Uterus (tissue), 2 donors: ENCODE measurements at regions not wholly inside any gene's neighbourhood (a gene's known extent, or its start where the extent isn't known, plus 50 kb on each side); places are given as distances from the start of the nearest gene placed in this dataset.

ENCODE experiments used
- CTCF ChIP-seq, 4 experiments: fragments of 200-600 bp in 2 of 4; fragments of 450-650 bp in 2 of 4; sonication (generic) in 2 of 4; IDR thresholded peaks; one replicate each; pipeline ENCODE4 v1.5.1; 2016 to 2019; ENCODE audit warnings: antibody characterized with exemption in 4 of 4, mild to moderate bottlenecking in 2 of 4, moderate library complexity in 1 of 4
- POLR2A ChIP-seq, 2 donors: fragments of 450-650 bp; IDR thresholded peaks; one replicate each; pipeline ENCODE4 v1.6.1; 2016; ENCODE audit warnings: antibody characterized with exemption in 2 of 2, mild to moderate bottlenecking in 1 of 2, moderate library complexity in 1 of 2

GRCh38 chr4:60656171-60656570 lies 544.0 kb upstream of the ADGRL3 start:
- TF ChIP-seq POLR2A (IDR thresholded peaks at IDR 0.05) (no peak), CTCF (IDR thresholded peaks at IDR 0.05) (no peak)
